K562 (cell line): ENCODE measurements at regions not wholly inside any gene's neighbourhood (a gene's known extent, or its start where the extent isn't known, plus 50 kb on each side); places are given as distances from the start of the nearest gene placed in this dataset.

ENCODE experiments used
- ATAC-seq: fragments of 200-7000 bp; cut with Tn5 transposase; 3 replicates; pipeline ENCODE4 v1.9.1; 2020; ENCODE audit warnings: moderate library complexity
- BruUV-seq: library from RNA; stranded (reverse); fragments of 400-500 nt; replicated peaks from 2 replicates; lab custom pipeline; 2021; lab: Mats Ljungman, UMichigan
- CTCF ChIA-PET: fragments of 300-600 bp; formaldehyde crosslinking; extraction: SDS; loops from one replicate; lab custom pipeline; 2021; ENCODE audit warnings: low intra/inter-chr PET ratio; lab: Yijun Ruan, JAX
- POLR2A ChIA-PET: fragments of 300-600, 350-650 bp; sonication (Branson Sonifier 250); formaldehyde crosslinking; extraction: SDS; loops from one replicate; lab custom pipeline; 2021; ENCODE audit warnings: antibody characterized with exemption, inconsistent platforms; lab: Yijun Ruan, JAX
- DNase-seq, 4 experiments: peaks; one replicate each; pipeline versions ENCODE4 v3.0.0 to v3.0.0-alpha.2; 2011 to 2018; ENCODE audit warnings: low spot score in 3 of 4, mixed read lengths in 3 of 4; ENCODE audit errors: extremely low read depth in 1 of 4
- FAIRE-seq: peaks from 2 replicates; lab custom pipeline; 2011; peaks lifted over from hg19 to GRCh38; lab: Jason Lieb, UNC
- H2AFZ ChIP-seq: 2 replicates; pipeline ENCODE4 v1.6.0; 2011; ENCODE audit warnings: low read depth, low read length, control low read depth, inconsistent platforms
- H3K27ac ChIP-seq: fragments of 200-600 bp; 3 replicates; pipeline ENCODE4 v1.8.0; 2011; ENCODE audit warnings: low read depth, mild to moderate bottlenecking, control low read depth, inconsistent platforms, low read length, moderate library complexity, mixed read lengths; ENCODE audit errors: extremely low read depth
- H3K27me3 ChIP-seq, 2 experiments: fragments of 300-600 bp in 1 of 2; 2 replicates in 1 of 2; 3 replicates in 1 of 2; pipeline versions ENCODE4 v1.6.0 to v1.8.0; 2011; ENCODE audit warnings: inconsistent platforms in 2 of 2, low read length in 2 of 2, mild to moderate bottlenecking in 1 of 2, mixed read lengths in 1 of 2, moderate library complexity in 1 of 2; ENCODE audit not compliant: control insufficient read depth in 2 of 2, insufficient read depth in 2 of 2
- H3K36me3 ChIP-seq: fragments of 300-600 bp; 3 replicates; pipeline ENCODE4 v1.8.0; 2011; ENCODE audit warnings: mild to moderate bottlenecking, low read length, inconsistent platforms; ENCODE audit not compliant: control insufficient read depth, insufficient read depth
- H3K4me1 ChIP-seq, 2 experiments: fragments of 200-600 bp in 1 of 2; replicated peaks in 1 of 2; 2 replicates in 1 of 2; 3 replicates in 1 of 2; pipeline versions ENCODE4 v1.5.1 to v1.8.0; 2011; ENCODE audit warnings: inconsistent platforms in 2 of 2, low read length in 2 of 2, mild to moderate bottlenecking in 1 of 2, mixed read lengths in 1 of 2, moderate library complexity in 1 of 2; ENCODE audit not compliant: control insufficient read depth in 2 of 2, insufficient read depth in 2 of 2
- H3K4me2 ChIP-seq: 2 replicates; pipeline ENCODE4 v1.6.1; 2011; ENCODE audit warnings: low read length, control low read depth, inconsistent platforms, mixed read lengths; ENCODE audit not compliant: insufficient read depth
- H3K4me3 ChIP-seq: fragments of 200-600 bp; sonication (generic), shearing (Covaris generic); 2 replicates; pipeline ENCODE4 v1.5.1; 2016; ENCODE audit warnings: control low read depth, inconsistent platforms
- H3K79me2 ChIP-seq: fragments of 200-600 bp; 3 replicates; pipeline ENCODE4 v1.8.0; 2011; ENCODE audit warnings: low read length, inconsistent platforms; ENCODE audit not compliant: control insufficient read depth, insufficient read depth
- H3K9ac ChIP-seq, 2 experiments: 2 replicates each; pipeline versions ENCODE4 v1.6.0 to v1.6.1; 2011; ENCODE audit warnings: low read depth in 2 of 2, low read length in 2 of 2, control low read depth in 1 of 2, inconsistent platforms in 1 of 2, mild to moderate bottlenecking in 1 of 2, mixed read lengths in 1 of 2; ENCODE audit not compliant: insufficient read depth in 1 of 2
- H3K9me1 ChIP-seq: one replicate; pipeline ENCODE4 v1.6.0; 2011; ENCODE audit warnings: inconsistent platforms, mild to moderate bottlenecking, low read length, moderate library complexity; ENCODE audit not compliant: control insufficient read depth, insufficient read depth
- H3K9me3 ChIP-seq: replicated peaks from 2 replicates; pipeline ENCODE4 v1.5.1; 2011; ENCODE audit warnings: low read depth, low read length, inconsistent platforms; ENCODE audit not compliant: control insufficient read depth, insufficient read depth
- H4K20me1 ChIP-seq: replicated peaks from 2 replicates; pipeline ENCODE4 v1.6.1; 2011; ENCODE audit warnings: low read length, inconsistent platforms, mixed read lengths; ENCODE audit not compliant: control insufficient read depth, insufficient read depth
- CHCHD3 ChIP-seq: fragments of 250-450 bp; sonication (Bioruptor Pico); IDR thresholded peaks from 2 replicates; pipeline ENCODE4 v2.1.2; 2022; ENCODE audit warnings: mild to moderate bottlenecking
- ETV5 ChIP-seq: sonication (generic); formaldehyde crosslinking; IDR thresholded peaks from 2 replicates; pipeline ENCODE4 v1.4.0; 2020; ENCODE audit warnings: low read depth, mild to moderate bottlenecking, missing genetic modification reagents
- HDAC2 ChIP-seq: fragments of 450-650 bp; IDR thresholded peaks from 2 replicates; pipeline ENCODE4 v1.6.1; 2016; ENCODE audit warnings: mild to moderate bottlenecking
- KHSRP ChIP-seq: fragments of 450-650 bp; IDR thresholded peaks from 2 replicates; pipeline ENCODE4 v1.6.1; 2017
- NONO ChIP-seq, 2 experiments: fragments of 200-400 bp in 1 of 2; fragments of 450-650 bp in 1 of 2; formaldehyde crosslinking in 1 of 2; IDR thresholded peaks; 2 replicates each; pipeline ENCODE4 v1.6.1; 2017; ENCODE audit warnings: low read depth in 2 of 2, mild to moderate bottlenecking in 2 of 2, moderate library complexity in 2 of 2, low read length in 1 of 2
- SMC3 ChIP-seq: conservative IDR thresholded peaks from 2 replicates; pipeline ENCODE4 v1.6.1; 2011; ENCODE audit warnings: low read depth, low read length, improper control_type of control experiment; ENCODE audit not compliant: insufficient read depth
- ZFP30 ChIP-seq: fragments of 250-450 bp; sonication (Bioruptor Pico); IDR thresholded peaks from 2 replicates; pipeline ENCODE4 v1.8.0; 2022; ENCODE audit warnings: moderate library complexity, mild to moderate bottlenecking, inconsistent platforms, borderline replicate concordance
- ZNF217 ChIP-seq: sonication (generic); formaldehyde crosslinking; IDR thresholded peaks from 2 replicates; pipeline ENCODE4 v1.8.0; 2022; ENCODE audit warnings: mild to moderate bottlenecking, missing genetic modification reagents
- WGBS: fragments of 100-300 bp; shearing (Covaris generic); methylation state at CpG from one replicate; pipeline ENCODE4 v1.1.6; 2016; ENCODE audit warnings: low coverage, mixed read lengths; ENCODE audit not compliant: insufficient coverage; ENCODE audit errors: missing lambda C conversion rate; 5-methylcytosine and 5-hydroxymethylcytosine counted together
- in situ Hi-C: fragments of 300-500 bp; cut with MboI; formaldehyde crosslinking; loops from 4 replicates; pipeline ENCODE4 v1.15.0; 2018; ENCODE audit warnings: inconsistent platforms, mixed read lengths
- intact Hi-C: fragments of 100-400 bp; cut with micrococcal nuclease; formaldehyde crosslinking; loops from 2 replicates; pipeline ENCODE4 v1.14.2; 2022

DNA sequence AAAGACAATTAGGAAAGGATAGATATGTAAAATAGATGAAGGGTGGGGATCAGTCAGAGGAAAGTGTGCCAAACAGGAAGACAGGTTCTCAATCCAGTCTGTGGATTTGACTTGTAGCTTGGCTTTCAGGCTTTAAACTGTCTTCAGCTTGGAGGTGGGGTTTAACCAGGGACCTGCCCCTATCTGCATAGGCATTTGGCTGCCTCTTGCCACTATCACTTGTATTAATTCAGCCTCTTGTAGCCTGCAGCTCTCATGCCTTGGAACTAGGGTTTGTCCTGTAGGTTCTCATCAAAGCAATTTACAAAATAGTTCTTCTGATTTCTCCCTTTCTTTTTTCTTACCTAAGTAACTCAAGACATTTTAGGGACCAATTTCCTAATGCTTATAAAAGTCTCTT lies 88.8 kb upstream of the PAXBP1 start:
- DNase-seq: no peak
- Histone ChIP-seq H3K4me3 (no peak overlapping the region), H3K27ac (no peak overlapping the region), H3K9me1 (no peaks in the 10 kb centered on the region), H3K4me2 (no peak overlapping the region), H3K9me3 (no peaks in the 10 kb centered on the region)
- intact Hi-C loops: no loop called here
- FAIRE-seq: no peak
- CTCF ChIA-PET: no interaction called here
- no peak for TF ChIP-seq SMC3
- TF ChIP-seq KHSRP: no peak
- TF ChIP-seq, all 486 proteins: peak for 0
- BruUV-seq: no TSS peak
- H3K36me3 ChIP-seq: no peaks in the 10 kb centered on the region
- peaks cover 0 to 9% of the 10 kb centered on the region in 2 experiments; a peak in 1 of 5 replicates for H3K27me3 ChIP-seq
- H3K9ac ChIP-seq: no peak overlapping the region
- ATAC-seq: no peak
- POLR2A ChIA-PET: interaction anchor here (1.5 kb wide), 1 partner anchor 26 kb away, joined by 3 read pairs; no protein-coding TSS in a partner anchor
- H3K79me2 ChIP-seq: no peaks in the 10 kb centered on the region
- in situ Hi-C loops: no loop called here
- H4K20me1 ChIP-seq: no peaks in the 10 kb centered on the region
- H2AFZ ChIP-seq: no peak overlapping the region
- H3K4me1 ChIP-seq: no peaks in the 10 kb centered on the region

DNA sequence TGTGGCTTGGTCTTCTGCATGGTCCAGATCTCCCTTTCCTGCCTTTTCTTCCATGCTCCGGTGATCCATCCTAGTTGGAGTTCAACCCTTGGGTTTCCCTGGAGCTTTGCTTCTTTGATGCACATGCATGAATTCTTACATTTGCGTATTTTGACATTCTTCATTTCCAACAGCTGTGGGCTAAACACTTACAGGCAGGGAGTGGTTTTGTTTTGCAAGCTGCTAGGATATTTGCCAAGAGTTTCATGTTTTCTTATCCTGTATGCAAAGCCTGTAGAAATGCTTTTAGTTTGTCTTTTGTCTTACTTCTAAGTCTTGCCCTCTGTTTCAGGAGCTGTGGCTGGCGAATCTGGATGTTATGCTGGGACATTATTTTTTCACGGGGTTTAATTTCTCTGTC lies 90.3 kb upstream of the PAXBP1 start:
- Histone ChIP-seq H3K9me1 (no peaks in the 10 kb centered on the region), H3K27me3 (peaks cover 6 to 12% of the 10 kb centered on the region in 2 experiments; a peak in 2 of 5 replicates), H3K4me3 (no peak overlapping the region), H3K4me2 (no peak overlapping the region), H4K20me1 (no peaks in the 10 kb centered on the region), H3K27ac (no peak overlapping the region)
- BruUV-seq: no TSS peak
- CTCF ChIA-PET: no interaction called here
- WGBS: 1% methylated on average over 4 of the region's 4 CpGs
- ATAC-seq (no peak), DNase-seq (no peak), FAIRE-seq (no peak)
- intact Hi-C loops: no loop called here
- in situ Hi-C loops: no loop called here
- no peak for TF ChIP-seq NONO (IDR thresholded peaks at IDR 0.05; ENCODE audit: low read depth in 2 of 2, low read length in 1 of 2)
- no peak for TF ChIP-seq HDAC2
- TF ChIP-seq ZNF217 (CRISPR knock-in tag): no peak
- no peak for TF ChIP-seq ETV5
- no peak for TF ChIP-seq CHCHD3
- TF ChIP-seq ZFP30 (CRISPR knock-in tag): no peak
- TF ChIP-seq, all 486 proteins: peak for 0
- H3K79me2 ChIP-seq: no peaks in the 10 kb centered on the region
- no peaks in the 10 kb centered on the region for H3K9me3 ChIP-seq
- H2AFZ ChIP-seq: no peak overlapping the region
- no peak overlapping the region for H3K9ac ChIP-seq
- H3K36me3 ChIP-seq: no peaks in the 10 kb centered on the region
- H3K4me1 ChIP-seq: no peaks in the 10 kb centered on the region
- POLR2A ChIA-PET: interaction anchor here (0.7 to 1.6 kb wide), 2 partner anchors 10 to 24 kb away, joined by 3 to 5 read pairs; no protein-coding TSS in a partner anchor
